ENCODE measurements at regions not wholly inside any gene's neighbourhood (a gene's known extent, or its start where the extent isn't known, plus 50 kb on each side); places are given as distances from the start of the nearest gene placed in this dataset.

- peaks cover 23% of the 10 kb centered on the region for H3K36me3 Mint-ChIP-seq (ENCODE audit: low read depth)
- TF ChIP-seq CTCF (IDR thresholded peaks at IDR 0.05): no peak
- no peaks in the 10 kb centered on the region; the same call in 1 of the 2 replicates for H3K27me3 Mint-ChIP-seq (ENCODE audit: insufficient read depth)
- DNase-seq: no peak
- H3K27ac Mint-ChIP-seq: peak overlapping the region; percentile 74
- H3K4me3 Mint-ChIP-seq: peak overlapping the region; percentile 30
- peaks cover 5% of the 10 kb centered on the region; the same call in 1 of the 2 replicates for H3K9me3 Mint-ChIP-seq
- H3K4me1 Mint-ChIP-seq (ENCODE audit: low read depth): peaks cover 77% of the 10 kb centered on the region
These were observed 59.8 kb upstream of the SLC38A2 start for GRCh38 chr12:46432325-46432724.

GRCh38 chr12:46430340-46430948, 57.9 kb upstream of the SLC38A2 start:
- no peak for TF ChIP-seq CTCF (IDR thresholded peaks at IDR 0.05)
- peak; percentile 72 for DNase-seq
- peak overlapping the region; percentile 76 for H3K4me3 Mint-ChIP-seq
- peak overlapping the region; percentile 87 for H3K27ac Mint-ChIP-seq
- no peaks in the 10 kb centered on the region; the same call in 1 of the 2 replicates for H3K27me3 Mint-ChIP-seq (ENCODE audit: insufficient read depth)
- H3K4me1 Mint-ChIP-seq (ENCODE audit: low read depth): peaks cover 72% of the 10 kb centered on the region
- H3K36me3 Mint-ChIP-seq (ENCODE audit: low read depth): peaks cover 33% of the 10 kb centered on the region
- H3K9me3 Mint-ChIP-seq: peaks cover 14% of the 10 kb centered on the region; the same call in 1 of the 2 replicates

Data from HFFc6 (cell line).